ENCODE measurements at regions not wholly inside any gene's neighbourhood (a gene's known extent, or its start where the extent isn't known, plus 50 kb on each side); places are given as distances from the start of the nearest gene placed in this dataset.
"Not testable (repeated sequence)": the region's sequence is repeated elsewhere in the genome, so short reads cannot be mapped to it uniquely, and the experiment has no call there.

DNA sequence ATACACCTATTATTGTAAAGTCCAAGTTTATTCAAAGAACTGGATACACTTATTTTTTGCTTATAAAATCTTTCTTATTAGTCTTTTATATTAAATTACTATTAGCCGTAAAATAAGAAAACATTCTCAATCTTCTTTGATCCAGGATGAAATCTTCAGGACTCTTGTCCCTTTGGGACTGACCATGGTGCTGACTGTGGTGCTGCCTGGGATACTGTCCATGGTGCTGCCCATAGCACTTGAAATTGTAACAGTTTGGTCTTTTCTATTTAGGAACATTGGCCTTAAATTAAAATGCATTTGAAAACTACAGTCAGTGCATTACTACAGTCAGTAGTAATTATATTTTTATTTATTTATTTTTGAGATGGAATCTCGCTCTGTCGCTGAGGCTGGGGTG lies 53.0 kb upstream of the ARL17B start:
- not testable (repeated sequence) for H3K9me3 ChIP-seq, H3K4me3 ChIP-seq, H3K27me3 ChIP-seq, H3K27ac ChIP-seq, ATAC-seq, H3K4me1 ChIP-seq, H3K36me3 ChIP-seq
- no CpG with 5 or more reads among the region's 3 CpGs for WGBS, 2 donors (ENCODE audit: low coverage in 1 of 2)

DNA sequence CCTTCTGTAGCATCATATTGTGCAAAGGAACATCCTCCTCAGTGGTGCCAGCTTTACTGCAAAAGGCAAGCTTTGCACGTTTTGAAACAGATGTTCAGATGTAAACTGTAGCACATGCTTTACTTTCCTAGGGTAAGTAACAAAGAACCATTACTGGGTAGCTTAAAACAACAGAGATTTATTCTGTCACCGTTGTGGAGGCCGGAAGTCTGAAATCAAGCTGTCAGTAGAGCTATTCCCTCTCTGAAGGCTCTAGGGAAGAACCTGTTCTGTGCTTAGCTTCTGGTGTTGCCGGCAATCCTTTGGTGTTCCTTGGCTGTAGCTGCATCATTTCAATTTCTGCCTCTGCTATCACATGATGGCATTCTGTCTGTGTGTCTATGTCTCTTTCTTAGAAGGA lies 50.6 kb upstream of the ARL17B start:
- H3K27ac ChIP-seq, ATAC-seq, H3K9me3 ChIP-seq, H3K27me3 ChIP-seq, H3K36me3 ChIP-seq, H3K4me3 ChIP-seq, H3K4me1 ChIP-seq: not testable (repeated sequence)
- WGBS, 2 donors (ENCODE audit: low coverage in 1 of 2) = no CpG with 5 or more reads among the region's 4 CpGs

DNA sequence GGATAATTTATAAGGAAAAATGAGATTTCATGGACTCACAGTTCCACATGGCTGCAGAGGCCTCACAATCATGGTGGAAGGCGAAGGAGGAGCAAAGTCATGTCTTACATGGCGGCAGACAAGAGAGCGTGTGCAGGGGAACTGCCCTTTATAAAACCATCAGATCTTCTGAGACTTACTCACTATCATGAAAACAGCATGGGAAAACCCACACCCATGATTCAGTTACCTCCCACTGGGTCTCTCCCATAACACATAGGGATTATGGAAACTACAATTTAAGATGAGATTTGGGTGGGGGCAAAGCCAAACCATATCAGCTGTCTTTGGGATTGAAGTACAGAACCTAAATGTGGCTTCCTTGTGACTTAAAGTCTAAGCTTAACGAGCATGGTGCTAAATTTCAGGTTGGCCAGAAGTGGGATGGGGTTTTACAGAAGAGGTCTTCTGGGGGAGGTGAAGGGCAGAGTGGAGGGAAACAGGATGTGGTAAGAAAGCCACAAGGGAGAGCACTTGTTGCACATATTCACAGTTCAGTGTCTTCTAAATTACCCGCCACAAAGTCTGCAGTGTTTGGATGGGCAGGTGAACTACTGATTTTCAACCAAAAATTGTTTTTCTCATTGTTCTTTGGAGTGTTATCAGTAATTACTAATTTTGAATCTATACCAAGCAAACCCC lies 49.7 kb upstream of the ARL17B start:
- H3K36me3 ChIP-seq = not testable (repeated sequence)

More for the DNA sequence above, 49.7 kb upstream of the ARL17B start:
- ATAC-seq, H3K4me1 ChIP-seq, H3K9me3 ChIP-seq, H3K27ac ChIP-seq, H3K27me3 ChIP-seq, H3K4me3 ChIP-seq: not testable (repeated sequence)
- WGBS, 2 donors (ENCODE audit: low coverage in 1 of 2) = no CpG with 5 or more reads among the region's 5 CpGs

Data from gastroesophageal sphincter (tissue), 4 donors.